T-cell (primary cell): ENCODE measurements at regions not wholly inside any gene's neighbourhood (a gene's known extent, or its start where the extent isn't known, plus 50 kb on each side); places are given as distances from the start of the nearest gene placed in this dataset.

Experiments
- ATAC-seq, 4 experiments: fragments of 200-7000 bp in 3 of 4; fragments of 150-1000 bp in 1 of 4; cut with Tn5 transposase; replicated peaks in 1 of 4; 1 replicate in 3 of 4; 2 replicates in 1 of 4; pipeline ENCODE4 v1.10.0; 2021; ENCODE audit warnings: moderate library complexity in 3 of 4, mild to moderate bottlenecking in 2 of 4, moderate number of reproducible peaks in 1 of 4
- CTCF ChIA-PET, 2 donors: fragments of 300-600 bp; sonication (Branson Sonifier 250); formaldehyde crosslinking; loops; one replicate each; lab custom pipeline; 2022; ENCODE audit warnings: antibody characterized with exemption in 2 of 2; lab: Charles Lee
- POLR2A ChIA-PET, 2 donors: fragments of 300-600 bp; sonication (Branson Sonifier 250); formaldehyde crosslinking; loops; one replicate each; lab custom pipeline; 2022; ENCODE audit warnings: antibody characterized with exemption in 2 of 2; lab: Charles Lee
- DNase-seq, 35 experiments: peaks; one replicate each; pipeline versions ENCODE4 v3.0.0 to v3.0.0-alpha.2; 2013 to 2023
- H3K27ac ChIP-seq: one replicate; pipeline ENCODE4 v1.5.1; 2013; ENCODE audit warnings: low read length
- H3K27me3 ChIP-seq, 2 experiments: replicated peaks in 1 of 2; 1 replicate in 1 of 2; 2 replicates in 1 of 2; pipeline versions ENCODE4 v1.6.1 to v1.7.0; 2013; ENCODE audit warnings: low read length in 1 of 2, mixed read lengths in 1 of 2; ENCODE audit not compliant: control insufficient read depth in 2 of 2, insufficient read depth in 2 of 2; ENCODE audit errors: extremely low read depth in 1 of 2
- H3K36me3 ChIP-seq, 2 donors: 1 replicate in 1 of 2; 2 replicates in 1 of 2; pipeline versions ENCODE4 v1.6.1 to v1.7.0; 2013; ENCODE audit warnings: low read length in 1 of 2; ENCODE audit not compliant: control insufficient read depth in 2 of 2, insufficient read depth in 1 of 2; ENCODE audit errors: extremely low read depth in 1 of 2
- H3K4me1 ChIP-seq, 2 experiments: 1 replicate in 1 of 2; 2 replicates in 1 of 2; pipeline versions ENCODE4 v1.6.1 to v1.7.0; 2013; ENCODE audit warnings: low read length in 2 of 2, mixed read lengths in 1 of 2; ENCODE audit not compliant: insufficient read depth in 2 of 2, control insufficient read depth in 1 of 2; ENCODE audit errors: extremely low read depth in 1 of 2
- H3K4me3 ChIP-seq, 2 donors: 1 replicate in 1 of 2; 2 replicates in 1 of 2; pipeline versions ENCODE4 v1.5.1 to v1.7.0; 2013; ENCODE audit warnings: mild to moderate bottlenecking in 2 of 2, low read length in 1 of 2, moderate library complexity in 1 of 2; ENCODE audit not compliant: control insufficient read depth in 1 of 2; ENCODE audit errors: extremely low read depth in 1 of 2
- H3K9me3 ChIP-seq: 2 replicates; pipeline ENCODE4 v1.7.0; 2013
- H3K27ac Mint-ChIP-seq, 2 donors: one replicate each; pipeline ENCODE4 v1.8.0; 2020 to 2021; ENCODE audit warnings: mild to moderate bottlenecking in 2 of 2, mixed read lengths in 2 of 2
- H3K27me3 Mint-ChIP-seq, 2 donors: one replicate each; pipeline ENCODE4 v1.8.0; 2021 to 2022; ENCODE audit warnings: mixed read lengths in 2 of 2
- H3K36me3 Mint-ChIP-seq: one replicate; pipeline ENCODE4 v1.8.0; 2021; ENCODE audit warnings: mixed read lengths
- H3K4me1 Mint-ChIP-seq, 3 donors: one replicate each; pipeline ENCODE4 v1.8.0; 2020 to 2022; ENCODE audit warnings: mixed read lengths in 3 of 3, mild to moderate bottlenecking in 1 of 3
- H3K4me3 Mint-ChIP-seq, 3 donors: one replicate each; pipeline ENCODE4 v1.8.0; 2020 to 2022; ENCODE audit warnings: mild to moderate bottlenecking in 3 of 3, mixed read lengths in 3 of 3, moderate library complexity in 3 of 3
- H3K9me3 Mint-ChIP-seq, 3 donors: one replicate each; pipeline ENCODE4 v1.8.0; 2020 to 2022; ENCODE audit warnings: mixed read lengths in 3 of 3
- WGBS: methylation state at CpG from one replicate; pipeline ENCODE4 v1.1.5; 2013; ENCODE audit warnings: missing lambda C conversion rate; ENCODE audit not compliant: insufficient coverage; 5-methylcytosine and 5-hydroxymethylcytosine counted together

DNA sequence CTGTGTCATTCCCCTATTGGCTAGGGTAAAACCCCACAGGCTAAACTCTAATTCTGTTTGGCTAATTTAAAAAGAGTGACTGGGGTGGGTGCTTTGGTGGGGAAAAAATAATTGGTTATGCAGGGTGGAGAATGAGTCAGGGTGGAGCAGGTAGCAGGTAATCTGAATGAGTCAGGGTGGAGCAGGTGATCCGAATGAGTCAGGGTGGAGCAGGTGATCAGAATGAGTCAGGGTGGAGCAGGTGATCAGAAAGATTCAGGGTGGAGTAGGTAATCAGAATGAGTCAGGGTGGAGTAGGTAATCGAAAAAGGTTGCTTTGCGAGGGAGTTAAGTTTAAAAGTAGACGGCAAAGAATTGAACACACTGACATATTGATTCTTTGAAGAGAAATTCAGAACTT lies 1218.8 kb upstream of the ATXN8OS start:
- H3K27ac Mint-ChIP-seq = no peak overlapping the region
- no peak overlapping the region for H3K4me3 ChIP-seq
- no peak overlapping the region for H3K27ac ChIP-seq
- no peaks in the 10 kb centered on the region for H3K9me3 ChIP-seq
- ChIA-PET POLR2A (no interaction called here), CTCF (no interaction called here)
- no peaks in the 10 kb centered on the region for H3K4me1 ChIP-seq
- ATAC-seq (no peak), DNase-seq (no peak)
- H3K36me3 ChIP-seq = no peaks in the 10 kb centered on the region
- no peaks in the 10 kb centered on the region for H3K27me3 Mint-ChIP-seq
- no peaks in the 10 kb centered on the region for H3K4me1 Mint-ChIP-seq
- WGBS = 58% methylated on average over 1 of the region's 4 CpGs
- peaks cover 13 to 32% (median 14%) of the 10 kb centered on the region in 3 donors for H3K9me3 Mint-ChIP-seq
- no peak overlapping the region for H3K4me3 Mint-ChIP-seq
- no peaks in the 10 kb centered on the region for H3K36me3 Mint-ChIP-seq
- H3K27me3 ChIP-seq = no peaks in the 10 kb centered on the region

DNA sequence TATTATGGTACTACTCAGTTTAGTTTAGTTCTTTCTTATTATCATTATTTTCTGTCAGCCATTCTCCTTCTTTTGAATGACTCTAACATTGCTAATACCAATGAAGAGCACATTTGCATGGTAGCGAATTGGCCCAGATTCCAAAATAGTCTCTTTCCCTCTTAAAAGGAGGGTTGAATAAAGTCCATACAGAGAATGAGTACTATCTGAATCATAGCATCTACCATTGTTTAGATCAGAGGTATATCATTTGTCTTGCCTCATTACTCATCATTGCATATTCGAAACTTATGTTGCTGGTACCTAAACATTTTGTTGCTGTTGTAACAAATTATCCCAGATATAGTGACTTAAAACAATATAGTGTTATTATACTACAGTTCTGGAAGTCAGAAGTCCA lies 1235.3 kb upstream of the ATXN8OS start:
- ATAC-seq (no peak), DNase-seq (no peak)
- Histone ChIP-seq H3K9me3 (no peaks in the 10 kb centered on the region), H3K4me1 (no peaks in the 10 kb centered on the region), H3K4me3 (no peak overlapping the region), H3K36me3 (no peaks in the 10 kb centered on the region), H3K27me3 (no peaks in the 10 kb centered on the region), H3K27ac (no peak overlapping the region)
- Mint-ChIP-seq H3K9me3 (peaks cover 11 to 19% (median 12%) of the 10 kb centered on the region in 3 donors), H3K36me3 (no peaks in the 10 kb centered on the region), H3K4me3 (no peak overlapping the region), H3K27ac (no peak overlapping the region), H3K4me1 (no peaks in the 10 kb centered on the region), H3K27me3 (no peaks in the 10 kb centered on the region)
- ChIA-PET POLR2A (no interaction called here), CTCF (no interaction called here)
- no CpG with 5 or more reads among the region's 2 CpGs for WGBS

DNA sequence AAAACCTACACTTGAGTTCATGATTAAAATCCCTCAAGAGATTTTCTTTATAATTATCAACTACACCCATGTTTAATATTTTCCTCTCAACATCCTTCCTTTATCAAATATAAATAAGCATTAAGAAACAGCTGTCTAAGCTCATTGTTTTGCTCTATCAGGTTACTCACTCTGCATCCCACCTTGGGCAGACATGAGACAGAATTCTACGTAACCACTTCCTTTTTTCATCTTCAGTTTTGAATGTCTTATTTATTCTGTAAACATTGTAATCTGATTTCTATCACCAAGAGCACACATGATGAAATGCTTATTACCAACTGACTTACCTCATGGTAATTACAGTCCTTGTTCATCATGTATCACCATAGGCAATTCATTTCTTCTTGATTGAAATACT lies 1256.6 kb upstream of the ATXN8OS start:
- Mint-ChIP-seq H3K4me3 (no peak overlapping the region), H3K36me3 (no peaks in the 10 kb centered on the region), H3K4me1 (no peaks in the 10 kb centered on the region), H3K9me3 (peaks cover 16 to 31% (median 20%) of the 10 kb centered on the region in 3 donors), H3K27ac (no peak overlapping the region), H3K27me3 (no peaks in the 10 kb centered on the region)
- ChIA-PET POLR2A (no interaction called here), CTCF (no interaction called here)
- WGBS = no CpG with 5 or more reads among the region's 1 CpG
- Histone ChIP-seq H3K4me1 (no peaks in the 10 kb centered on the region), H3K36me3 (no peaks in the 10 kb centered on the region), H3K9me3 (no peaks in the 10 kb centered on the region), H3K4me3 (no peak overlapping the region), H3K27me3 (no peaks in the 10 kb centered on the region), H3K27ac (no peak overlapping the region)
- ATAC-seq (no peak), DNase-seq (no peak)

DNA sequence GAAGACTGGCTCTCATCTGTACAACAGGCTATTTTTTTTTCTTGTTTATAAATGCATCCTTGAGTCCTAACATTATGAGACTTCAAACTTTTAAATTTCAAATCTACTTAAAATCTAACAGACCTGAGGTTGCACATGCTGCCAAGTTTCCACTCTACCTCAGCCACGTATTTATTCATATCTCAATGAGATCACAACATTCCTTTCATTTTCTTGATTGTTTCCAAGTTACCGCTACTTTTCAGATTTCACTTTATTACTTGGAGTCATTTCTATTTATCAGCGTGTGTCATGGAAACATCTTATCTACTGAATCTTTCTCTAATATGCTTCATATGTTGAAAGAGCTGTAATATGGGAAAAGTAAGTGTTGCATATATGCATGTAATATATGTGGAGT lies 1257.5 kb upstream of the ATXN8OS start:
- H3K9me3 Mint-ChIP-seq = peaks cover 19 to 31% (median 22%) of the 10 kb centered on the region in 3 donors
- 84% methylated on average over 2 of the region's 3 CpGs for WGBS

DNA sequence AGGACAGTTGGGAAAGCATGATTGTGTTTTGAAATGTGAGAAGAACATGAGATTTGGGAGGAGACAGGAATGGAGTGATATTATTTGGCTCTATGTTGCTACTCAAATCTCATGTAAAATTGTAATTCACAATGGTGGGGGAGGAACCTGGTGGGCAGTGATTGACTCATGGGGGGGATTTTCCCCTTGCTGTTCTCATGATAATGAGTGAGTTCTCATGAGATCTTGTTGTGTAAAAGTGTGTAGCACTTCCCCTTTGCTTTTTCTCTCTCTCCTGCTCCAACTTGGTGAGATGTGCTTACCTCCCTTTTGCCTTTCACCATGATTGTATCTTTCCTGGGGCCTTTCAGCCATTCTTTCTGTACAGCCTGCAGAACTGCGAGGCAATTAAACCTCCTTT lies 1261.0 kb upstream of the ATXN8OS start:
- CTCF ChIA-PET = no interaction called here
- Histone ChIP-seq H3K27me3 (no peaks in the 10 kb centered on the region), H3K4me1 (no peaks in the 10 kb centered on the region), H3K36me3 (no peaks in the 10 kb centered on the region), H3K27ac (no peak overlapping the region), H3K9me3 (no peaks in the 10 kb centered on the region), H3K4me3 (no peak overlapping the region)
- ATAC-seq = no peak
- 80% methylated on average over 1 of the region's 1 CpG for WGBS
- H3K36me3 Mint-ChIP-seq = no peaks in the 10 kb centered on the region
- no peak overlapping the region for H3K4me3 Mint-ChIP-seq
- peaks cover 19 to 34% (median 29%) of the 10 kb centered on the region in 3 donors for H3K9me3 Mint-ChIP-seq
- no peak overlapping the region for H3K27ac Mint-ChIP-seq
- DNase-seq = no peak
- POLR2A ChIA-PET = no interaction called here
- no peaks in the 10 kb centered on the region for H3K4me1 Mint-ChIP-seq
- no peaks in the 10 kb centered on the region for H3K27me3 Mint-ChIP-seq

More for the DNA sequence above, 1257.5 kb upstream of the ATXN8OS start:
- H3K36me3 Mint-ChIP-seq = no peaks in the 10 kb centered on the region
- Histone ChIP-seq H3K9me3 (no peaks in the 10 kb centered on the region), H3K27me3 (no peaks in the 10 kb centered on the region), H3K4me1 (no peaks in the 10 kb centered on the region), H3K36me3 (no peaks in the 10 kb centered on the region), H3K27ac (no peak overlapping the region), H3K4me3 (no peak overlapping the region)
- CTCF ChIA-PET = no interaction called here
- H3K27me3 Mint-ChIP-seq = no peaks in the 10 kb centered on the region
- no peak overlapping the region for H3K27ac Mint-ChIP-seq
- ATAC-seq = no peak
- no peaks in the 10 kb centered on the region for H3K4me1 Mint-ChIP-seq
- POLR2A ChIA-PET = no interaction called here
- DNase-seq = no peak
- H3K4me3 Mint-ChIP-seq = no peak overlapping the region

DNA sequence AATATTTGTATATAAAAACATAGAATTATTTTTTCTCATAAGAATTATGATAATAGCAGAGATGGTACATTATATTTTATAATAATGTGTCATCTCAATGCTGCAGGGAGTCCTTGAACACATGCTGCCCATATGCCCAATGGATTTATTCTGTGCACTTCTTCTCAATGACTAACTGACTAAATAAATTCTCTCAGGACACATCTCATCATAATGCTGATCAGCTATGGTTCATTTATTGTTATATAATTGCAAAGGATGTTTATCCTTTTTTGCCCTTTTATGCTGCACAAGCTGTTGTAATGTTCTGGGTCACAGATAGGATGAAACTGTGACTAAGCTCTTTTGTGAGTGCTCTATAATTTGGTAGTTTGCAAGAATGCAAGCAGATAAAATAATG lies 1273.3 kb upstream of the ATXN8OS start:
- Histone ChIP-seq H3K9me3 (no peaks in the 10 kb centered on the region), H3K36me3 (no peaks in the 10 kb centered on the region), H3K27me3 (no peaks in the 10 kb centered on the region), H3K27ac (no peak overlapping the region), H3K4me3 (no peak overlapping the region), H3K4me1 (no peaks in the 10 kb centered on the region)
- CTCF ChIA-PET = no interaction called here
- Mint-ChIP-seq H3K4me1 (no peaks in the 10 kb centered on the region), H3K36me3 (no peaks in the 10 kb centered on the region), H3K9me3 (peaks cover 9 to 19% (median 18%) of the 10 kb centered on the region in 3 donors), H3K4me3 (no peak overlapping the region), H3K27ac (no peak overlapping the region), H3K27me3 (no peaks in the 10 kb centered on the region)
- POLR2A ChIA-PET = no interaction called here
- no peak for ATAC-seq
- DNase-seq = no peak

DNA sequence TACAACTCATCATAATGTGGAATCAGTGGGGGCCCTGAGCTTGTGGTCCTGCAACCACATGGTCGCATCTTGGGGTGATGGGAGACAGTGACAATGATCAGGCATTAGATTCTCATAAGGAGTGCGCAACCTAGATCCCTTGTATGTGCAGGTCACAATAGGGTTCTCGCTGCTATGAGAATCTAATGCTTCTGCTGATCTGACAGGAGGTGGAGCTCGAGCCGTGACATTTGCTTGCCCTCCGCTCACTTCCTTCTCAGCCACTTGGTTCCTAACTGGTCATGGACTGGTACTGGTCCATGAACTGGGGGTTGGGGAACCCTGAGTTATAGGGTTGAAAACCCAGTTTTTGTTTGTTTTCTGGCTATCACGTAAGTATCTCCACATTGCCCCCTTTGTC lies 1290.9 kb upstream of the ATXN8OS start:
- peaks cover 6 to 21% (median 10%) of the 10 kb centered on the region in 3 donors for H3K9me3 Mint-ChIP-seq
- DNase-seq (no peak), ATAC-seq (no peak)
- CTCF ChIA-PET = no interaction called here
- H3K4me1 Mint-ChIP-seq = no peaks in the 10 kb centered on the region
- H3K4me1 ChIP-seq = no peaks in the 10 kb centered on the region
- H3K27ac ChIP-seq = no peak overlapping the region
- H3K36me3 Mint-ChIP-seq = no peaks in the 10 kb centered on the region
- no peaks in the 10 kb centered on the region for H3K36me3 ChIP-seq
- 100% methylated on average over 2 of the region's 7 CpGs for WGBS
- no peaks in the 10 kb centered on the region for H3K27me3 Mint-ChIP-seq
- no peak overlapping the region for H3K4me3 ChIP-seq
- H3K27me3 ChIP-seq = no peaks in the 10 kb centered on the region
- no peak overlapping the region for H3K27ac Mint-ChIP-seq
- no peak overlapping the region for H3K4me3 Mint-ChIP-seq
- POLR2A ChIA-PET = no interaction called here
- no peaks in the 10 kb centered on the region for H3K9me3 ChIP-seq
